Stimulated activated naive B cell treated with anti-CD40 and anti-IgM and Interleukin-4, amounts not matched to agents 10 μg/mL and 1 μg/mL and 100 μg/mL, for 72 hours (primary cell): ENCODE measurements at regions not wholly inside any gene's neighbourhood (a gene's known extent, or its start where the extent isn't known, plus 50 kb on each side); places are given as distances from the start of the nearest gene placed in this dataset.

Source experiments
- ATAC-seq, 2 donors: fragments of 150-1000 bp; cut with Tn5 transposase; replicated peaks; 2 replicates each; pipeline ENCODE4 v1.10.0; 2021; ENCODE audit warnings: moderate library complexity in 1 of 2
- DNase-seq: peaks from one replicate; pipeline ENCODE4 v3.0.0; 2021
- H3K27ac Mint-ChIP-seq: one replicate; pipeline ENCODE4 v1.8.0; 2022; ENCODE audit warnings: mild to moderate bottlenecking, mixed read lengths
- H3K27me3 Mint-ChIP-seq, 2 donors: one replicate each; pipeline ENCODE4 v1.8.0; 2022; ENCODE audit warnings: mixed read lengths in 2 of 2
- H3K36me3 Mint-ChIP-seq, 2 donors: one replicate each; pipeline ENCODE4 v1.8.0; 2022; ENCODE audit warnings: mixed read lengths in 2 of 2, mild to moderate bottlenecking in 1 of 2
- H3K4me1 Mint-ChIP-seq, 2 donors: one replicate each; pipeline ENCODE4 v1.8.0; 2022; ENCODE audit warnings: mixed read lengths in 2 of 2, mild to moderate bottlenecking in 1 of 2
- H3K4me3 Mint-ChIP-seq, 2 donors: one replicate each; pipeline ENCODE4 v1.8.0; 2022; ENCODE audit warnings: mild to moderate bottlenecking in 2 of 2, mixed read lengths in 2 of 2, moderate library complexity in 1 of 2
- H3K9me3 Mint-ChIP-seq, 2 donors: one replicate each; pipeline ENCODE4 v1.8.0; 2022; ENCODE audit warnings: mixed read lengths in 2 of 2, mild to moderate bottlenecking in 1 of 2

- Mint-ChIP-seq H3K4me3 (no peak overlapping the region), H3K36me3 (peaks cover 2 to 16% of the 10 kb centered on the region in 2 donors), H3K27ac (no peak overlapping the region), H3K4me1 (peaks cover 3 to 8% of the 10 kb centered on the region in 2 donors), H3K27me3 (peaks cover 25 to 34% of the 10 kb centered on the region in 2 donors), H3K9me3 (peaks cover 13 to 23% of the 10 kb centered on the region in 2 donors)
- ATAC-seq (no peak), DNase-seq (no peak)
These were observed 193.7 kb downstream of the ERMARD start for GRCh38 chr6:169945117-169945516.

- DNase-seq (no peak), ATAC-seq (no peak)
- H3K27ac Mint-ChIP-seq = no peak overlapping the region
- H3K9me3 Mint-ChIP-seq = peaks cover 13 to 23% of the 10 kb centered on the region in 2 donors
- H3K4me3 Mint-ChIP-seq = no peak overlapping the region
- H3K36me3 Mint-ChIP-seq = peaks cover 2 to 16% of the 10 kb centered on the region in 2 donors
- peaks cover 29 to 38% of the 10 kb centered on the region in 2 donors for H3K27me3 Mint-ChIP-seq
- peaks cover 1 to 2% of the 10 kb centered on the region in 2 donors for H3K4me1 Mint-ChIP-seq
These were observed 193.0 kb downstream of the ERMARD start for GRCh38 chr6:169944415-169944814.

- DNase-seq (no peak), ATAC-seq (no peak)
- no peaks in the 10 kb centered on the region for H3K4me1 Mint-ChIP-seq
- peaks cover 13 to 23% of the 10 kb centered on the region in 2 donors for H3K9me3 Mint-ChIP-seq
- H3K27me3 Mint-ChIP-seq = peaks cover 31 to 42% of the 10 kb centered on the region in 2 donors
- no peak overlapping the region for H3K4me3 Mint-ChIP-seq
- peaks cover 2 to 16% of the 10 kb centered on the region in 2 donors for H3K36me3 Mint-ChIP-seq
- H3K27ac Mint-ChIP-seq = no peak overlapping the region
These were observed 192.6 kb downstream of the ERMARD start for GRCh38 chr6:169944061-169944337.

- Mint-ChIP-seq H3K36me3 (peaks cover 2 to 16% of the 10 kb centered on the region in 2 donors), H3K9me3 (peaks cover 13 to 23% of the 10 kb centered on the region in 2 donors), H3K27me3 (peaks cover 35 to 48% of the 10 kb centered on the region in 2 donors), H3K4me1 (no peaks in the 10 kb centered on the region), H3K4me3 (no peak overlapping the region), H3K27ac (no peak overlapping the region)
- DNase-seq (no peak), ATAC-seq (peak in 1 of 2 donors; percentile 61)
These were observed 192.0 kb downstream of the ERMARD start for GRCh38 chr6:169943241-169944060.

- Mint-ChIP-seq H3K9me3 (peaks cover 13 to 23% of the 10 kb centered on the region in 2 donors), H3K27ac (no peak overlapping the region), H3K36me3 (peaks cover 2 to 16% of the 10 kb centered on the region in 2 donors), H3K4me3 (no peak overlapping the region), H3K27me3 (peaks cover 36 to 55% of the 10 kb centered on the region in 2 donors), H3K4me1 (no peaks in the 10 kb centered on the region)
- DNase-seq = no peak
- ATAC-seq = no peak
These were observed 190.8 kb downstream of the ERMARD start for GRCh38 chr6:169942173-169942572.

- H3K27me3 Mint-ChIP-seq = peaks cover 36 to 48% of the 10 kb centered on the region in 2 donors
- no peak overlapping the region for H3K4me3 Mint-ChIP-seq
- peaks cover 13 to 23% of the 10 kb centered on the region in 2 donors for H3K9me3 Mint-ChIP-seq
- ATAC-seq (no peak), DNase-seq (no peak)
- no peaks in the 10 kb centered on the region for H3K4me1 Mint-ChIP-seq
- no peak overlapping the region for H3K27ac Mint-ChIP-seq
- peaks cover 2 to 16% of the 10 kb centered on the region in 2 donors for H3K36me3 Mint-ChIP-seq
These were observed 189.3 kb downstream of the ERMARD start for GRCh38 chr6:169940481-169941271.

GRCh38 chr6:169939554-169940164, 188.2 kb downstream of the ERMARD start:
- Mint-ChIP-seq H3K9me3 (peaks cover 10 to 18% of the 10 kb centered on the region in 2 donors), H3K27me3 (peaks cover 31 to 46% of the 10 kb centered on the region in 2 donors), H3K4me1 (no peaks in the 10 kb centered on the region), H3K4me3 (no peak overlapping the region), H3K36me3 (peaks cover 2 to 12% of the 10 kb centered on the region in 2 donors), H3K27ac (no peak overlapping the region)
- ATAC-seq = no peak
- no peak for DNase-seq

GRCh38 chr6:169938731-169939130, 187.3 kb downstream of the ERMARD start:
- H3K9me3 Mint-ChIP-seq = peaks cover 5 to 10% of the 10 kb centered on the region in 2 donors
- H3K36me3 Mint-ChIP-seq = peaks cover 2 to 4% of the 10 kb centered on the region in 2 donors
- no peak for DNase-seq
- no peaks in the 10 kb centered on the region for H3K4me1 Mint-ChIP-seq
- no peak overlapping the region for H3K4me3 Mint-ChIP-seq
- ATAC-seq = no peak
- H3K27ac Mint-ChIP-seq = no peak overlapping the region
- peaks cover 22 to 44% of the 10 kb centered on the region in 2 donors for H3K27me3 Mint-ChIP-seq

GRCh38 chr6:169938262-169938701, 186.9 kb downstream of the ERMARD start:
- Mint-ChIP-seq H3K27ac (no peak overlapping the region), H3K9me3 (peaks cover 3 to 6% of the 10 kb centered on the region in 2 donors), H3K36me3 (peaks cover under 1% of the 10 kb centered on the region in 2 donors), H3K4me1 (no peaks in the 10 kb centered on the region), H3K27me3 (peaks cover 21 to 44% of the 10 kb centered on the region in 2 donors), H3K4me3 (no peak overlapping the region)
- no peak for DNase-seq
- ATAC-seq = no peak

- no peak overlapping the region for H3K4me3 Mint-ChIP-seq
- peaks cover 21 to 43% of the 10 kb centered on the region in 2 donors for H3K27me3 Mint-ChIP-seq
- DNase-seq (no peak), ATAC-seq (no peak)
- H3K4me1 Mint-ChIP-seq = no peaks in the 10 kb centered on the region
- no peaks in the 10 kb centered on the region for H3K36me3 Mint-ChIP-seq
- no peak overlapping the region for H3K27ac Mint-ChIP-seq
- H3K9me3 Mint-ChIP-seq = peaks cover 2 to 4% of the 10 kb centered on the region in 2 donors
These were observed 186.2 kb downstream of the ERMARD start for GRCh38 chr6:169937389-169938261.

- Mint-ChIP-seq H3K4me3 (no peak overlapping the region), H3K9me3 (no peaks in the 10 kb centered on the region), H3K4me1 (no peaks in the 10 kb centered on the region), H3K27ac (no peak overlapping the region), H3K27me3 (peaks cover 18 to 34% of the 10 kb centered on the region in 2 donors), H3K36me3 (no peaks in the 10 kb centered on the region)
- no peak for DNase-seq
- ATAC-seq = no peak
These were observed 185.0 kb downstream of the ERMARD start for GRCh38 chr6:169936355-169936975.

GRCh38 chr6:169935861-169936260, 184.4 kb downstream of the ERMARD start:
- H3K4me3 Mint-ChIP-seq = no peak overlapping the region
- no peak for ATAC-seq
- no peak overlapping the region for H3K27ac Mint-ChIP-seq
- H3K9me3 Mint-ChIP-seq = no peaks in the 10 kb centered on the region
- no peaks in the 10 kb centered on the region for H3K4me1 Mint-ChIP-seq
- peaks cover 12 to 31% of the 10 kb centered on the region in 2 donors for H3K27me3 Mint-ChIP-seq
- H3K36me3 Mint-ChIP-seq = no peaks in the 10 kb centered on the region
- DNase-seq = no peak

GRCh38 chr6:169935348-169935718, 183.9 kb downstream of the ERMARD start:
- ATAC-seq = no peak
- Mint-ChIP-seq H3K4me3 (no peak overlapping the region), H3K36me3 (no peaks in the 10 kb centered on the region), H3K27me3 (peaks cover 11 to 31% of the 10 kb centered on the region in 2 donors), H3K4me1 (no peaks in the 10 kb centered on the region), H3K27ac (no peak overlapping the region), H3K9me3 (no peaks in the 10 kb centered on the region)
- DNase-seq = no peak
